ENCODE measurements at regions not wholly inside any gene's neighbourhood (a gene's known extent, or its start where the extent isn't known, plus 50 kb on each side); places are given as distances from the start of the nearest gene placed in this dataset.

DNA sequence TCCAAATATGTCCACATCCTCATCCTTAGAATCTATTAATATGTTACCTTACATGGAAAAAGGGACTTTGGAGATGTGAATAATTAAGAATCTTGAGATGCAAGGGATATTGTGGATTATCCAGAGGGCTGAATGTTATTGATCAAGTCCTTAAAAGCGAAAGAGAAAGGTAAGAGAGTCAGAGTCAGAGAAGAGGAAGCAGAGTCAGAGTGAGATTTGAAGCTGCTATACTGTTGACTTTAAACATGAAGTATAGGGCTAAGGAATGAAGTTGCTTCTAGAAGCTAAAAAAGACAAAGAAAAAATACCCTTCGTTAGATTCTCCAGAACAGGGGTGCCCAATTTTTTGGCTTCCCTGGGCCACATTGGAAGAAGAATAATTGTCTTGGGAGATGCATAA is 627.2 kb upstream of the SLITRK6 start:
- no peak overlapping the region for H3K27ac Mint-ChIP-seq
- no peak for DNase-seq (ENCODE audit: extremely low spot score, unreplicated experiment)
- TF ChIP-seq, protein P1, sequence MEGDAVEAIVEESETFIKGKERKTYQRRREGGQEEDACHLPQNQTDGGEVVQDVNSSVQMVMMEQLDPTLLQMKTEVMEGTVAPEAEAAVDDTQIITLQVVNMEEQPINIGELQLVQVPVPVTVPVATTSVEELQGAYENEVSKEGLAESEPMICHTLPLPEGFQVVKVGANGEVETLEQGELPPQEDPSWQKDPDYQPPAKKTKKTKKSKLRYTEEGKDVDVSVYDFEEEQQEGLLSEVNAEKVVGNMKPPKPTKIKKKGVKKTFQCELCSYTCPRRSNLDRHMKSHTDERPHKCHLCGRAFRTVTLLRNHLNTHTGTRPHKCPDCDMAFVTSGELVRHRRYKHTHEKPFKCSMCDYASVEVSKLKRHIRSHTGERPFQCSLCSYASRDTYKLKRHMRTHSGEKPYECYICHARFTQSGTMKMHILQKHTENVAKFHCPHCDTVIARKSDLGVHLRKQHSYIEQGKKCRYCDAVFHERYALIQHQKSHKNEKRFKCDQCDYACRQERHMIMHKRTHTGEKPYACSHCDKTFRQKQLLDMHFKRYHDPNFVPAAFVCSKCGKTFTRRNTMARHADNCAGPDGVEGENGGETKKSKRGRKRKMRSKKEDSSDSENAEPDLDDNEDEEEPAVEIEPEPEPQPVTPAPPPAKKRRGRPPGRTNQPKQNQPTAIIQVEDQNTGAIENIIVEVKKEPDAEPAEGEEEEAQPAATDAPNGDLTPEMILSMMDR (conservative IDR thresholded peaks at IDR 0.05): no peak
- no peaks in the 10 kb centered on the region for H3K36me3 Mint-ChIP-seq
- no peaks in the 10 kb centered on the region for H3K27me3 Mint-ChIP-seq
- H3K4me1 Mint-ChIP-seq (ENCODE audit: unreplicated experiment): no peaks in the 10 kb centered on the region
- no peak overlapping the region for H3K4me3 Mint-ChIP-seq
- H3K9me3 Mint-ChIP-seq: no peaks in the 10 kb centered on the region

DNA sequence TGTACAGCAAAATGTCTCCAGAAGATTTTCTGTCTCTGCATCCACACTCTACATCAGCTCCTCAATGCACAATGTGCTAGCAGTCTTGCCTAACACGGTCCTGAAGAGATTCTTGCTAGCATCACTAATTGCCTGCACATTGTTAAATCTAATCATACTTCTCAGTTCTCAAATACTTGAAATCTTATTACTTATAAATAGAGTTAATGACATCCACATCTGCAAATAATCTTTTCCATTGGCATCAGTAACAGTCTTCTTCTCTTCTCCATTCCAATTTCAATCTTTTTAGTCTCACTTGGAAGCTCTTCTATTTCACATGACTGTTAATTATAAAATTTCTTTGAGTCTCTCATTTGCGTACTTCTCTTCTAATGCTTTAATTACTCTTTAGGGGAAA is 630.5 kb upstream of the SLITRK6 start:
- Mint-ChIP-seq H3K4me3 (no peak overlapping the region), H3K36me3 (no peaks in the 10 kb centered on the region), H3K4me1 (ENCODE audit: unreplicated experiment) (no peaks in the 10 kb centered on the region), H3K27me3 (no peaks in the 10 kb centered on the region), H3K27ac (no peak overlapping the region), H3K9me3 (no peaks in the 10 kb centered on the region)
- DNase-seq (ENCODE audit: extremely low spot score, unreplicated experiment): no peak
- TF ChIP-seq, protein P1 (conservative IDR thresholded peaks at IDR 0.05): no peak

GRCh38 chr13:86438034-86438433 is 638.8 kb upstream of the SLITRK6 start:
- DNase-seq (ENCODE audit: extremely low spot score, unreplicated experiment): no peak
- H3K27ac Mint-ChIP-seq: no peak overlapping the region
- H3K27me3 Mint-ChIP-seq: no peaks in the 10 kb centered on the region
- H3K9me3 Mint-ChIP-seq: no peaks in the 10 kb centered on the region
- no peak overlapping the region for H3K4me3 Mint-ChIP-seq
- TF ChIP-seq, protein P1 (conservative IDR thresholded peaks at IDR 0.05): no peak
- no peaks in the 10 kb centered on the region for H3K36me3 Mint-ChIP-seq
- H3K4me1 Mint-ChIP-seq (ENCODE audit: unreplicated experiment): no peaks in the 10 kb centered on the region

- H3K4me1 Mint-ChIP-seq (ENCODE audit: unreplicated experiment): peaks cover 9% of the 10 kb centered on the region
- no peak for DNase-seq (ENCODE audit: extremely low spot score, unreplicated experiment)
- TF ChIP-seq, protein P1 (conservative IDR thresholded peaks at IDR 0.05): no peak
- no peak overlapping the region for H3K27ac Mint-ChIP-seq
- H3K9me3 Mint-ChIP-seq: no peaks in the 10 kb centered on the region
- no peaks in the 10 kb centered on the region for H3K27me3 Mint-ChIP-seq
- H3K36me3 Mint-ChIP-seq: no peaks in the 10 kb centered on the region
- no peak overlapping the region for H3K4me3 Mint-ChIP-seq
These were observed 646.0 kb upstream of the SLITRK6 start for GRCh38 chr13:86445206-86445605.

DNA sequence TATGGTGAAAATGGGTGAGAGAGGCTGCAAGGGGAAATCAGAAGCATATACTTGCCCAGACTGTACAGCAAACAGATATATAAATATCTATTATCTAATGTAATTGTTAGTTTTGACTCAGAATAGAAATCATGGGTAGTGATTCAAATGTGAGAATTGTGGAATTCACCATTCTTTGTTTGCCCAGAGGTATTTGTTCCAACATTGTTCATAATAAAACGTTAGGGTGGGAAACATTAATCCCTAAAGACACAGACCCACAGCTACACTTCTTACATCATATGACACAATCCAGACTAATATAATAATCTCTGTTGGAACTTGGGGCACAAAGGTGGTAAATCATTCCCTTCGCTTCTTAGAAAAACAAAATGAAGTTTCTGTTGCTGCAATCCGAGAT is 646.5 kb upstream of the SLITRK6 start:
- TF ChIP-seq, protein P1 (conservative IDR thresholded peaks at IDR 0.05): no peak
- no peak overlapping the region for H3K4me3 Mint-ChIP-seq
- H3K27me3 Mint-ChIP-seq: no peaks in the 10 kb centered on the region
- peaks cover 9% of the 10 kb centered on the region for H3K4me1 Mint-ChIP-seq (ENCODE audit: unreplicated experiment)
- H3K27ac Mint-ChIP-seq: no peak overlapping the region
- H3K9me3 Mint-ChIP-seq: no peaks in the 10 kb centered on the region
- H3K36me3 Mint-ChIP-seq: no peaks in the 10 kb centered on the region
- no peak for DNase-seq (ENCODE audit: extremely low spot score, unreplicated experiment)

- no peaks in the 10 kb centered on the region for H3K36me3 Mint-ChIP-seq
- TF ChIP-seq, protein P1 (conservative IDR thresholded peaks at IDR 0.05): no peak
- no peaks in the 10 kb centered on the region for H3K9me3 Mint-ChIP-seq
- no peak overlapping the region for H3K4me3 Mint-ChIP-seq
- peaks cover 9% of the 10 kb centered on the region for H3K4me1 Mint-ChIP-seq (ENCODE audit: unreplicated experiment)
- DNase-seq (ENCODE audit: extremely low spot score, unreplicated experiment): no peak
- H3K27me3 Mint-ChIP-seq: no peaks in the 10 kb centered on the region
- H3K27ac Mint-ChIP-seq: no peak overlapping the region
These were observed 647.1 kb upstream of the SLITRK6 start for GRCh38 chr13:86446311-86446710.

Measured in type B pancreatic cell (in vitro differentiated cells).